SK-N-DZ (cell line): ENCODE measurements at regions not wholly inside any gene's neighbourhood (a gene's known extent, or its start where the extent isn't known, plus 50 kb on each side); places are given as distances from the start of the nearest gene placed in this dataset.
"Not testable (repeated sequence)": the region's sequence is repeated elsewhere in the genome, so short reads cannot be mapped to it uniquely, and the experiment has no call there.

Source experiments
- DNase-seq: peaks from one replicate; pipeline ENCODE4 v3.0.0-alpha.2; 2015; ENCODE audit warnings: low spot score

- DNase-seq, result peak; percentile 5
Observed at GRCh38 chr19:28118235-28118634, 1094.7 kb downstream of the UQCRFS1 start.

GRCh38 chr19:28117143-28117542 is 1095.8 kb downstream of the UQCRFS1 start:
- no peak for DNase-seq

DNA sequence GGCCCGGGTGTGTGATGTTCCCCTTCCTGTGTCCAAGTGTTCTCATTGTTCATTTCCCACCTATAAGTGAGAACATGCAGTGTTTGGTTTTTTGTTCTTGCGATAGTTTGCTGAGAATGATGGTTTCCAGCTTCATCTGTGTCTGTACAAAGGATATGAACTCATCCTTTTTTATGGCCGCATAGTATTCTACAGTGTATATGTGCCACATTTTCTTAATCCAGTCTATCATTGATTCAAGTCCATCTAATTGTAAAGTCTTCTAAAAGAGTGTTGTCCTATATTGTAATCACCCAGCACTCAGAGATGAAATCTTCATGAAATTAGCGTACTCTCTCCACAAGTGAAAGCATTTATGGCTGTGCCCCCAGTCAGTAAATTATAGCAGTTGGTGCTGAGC is 1096.6 kb downstream of the UQCRFS1 start:
- DNase-seq, result not testable (repeated sequence)

GRCh38 chr19:28103921-28104320 is 1109.0 kb downstream of the UQCRFS1 start:
- no peak for DNase-seq

GRCh38 chr19:28084659-28085157 is 1128.2 kb downstream of the UQCRFS1 start:
- DNase-seq, result not testable (repeated sequence)

DNA sequence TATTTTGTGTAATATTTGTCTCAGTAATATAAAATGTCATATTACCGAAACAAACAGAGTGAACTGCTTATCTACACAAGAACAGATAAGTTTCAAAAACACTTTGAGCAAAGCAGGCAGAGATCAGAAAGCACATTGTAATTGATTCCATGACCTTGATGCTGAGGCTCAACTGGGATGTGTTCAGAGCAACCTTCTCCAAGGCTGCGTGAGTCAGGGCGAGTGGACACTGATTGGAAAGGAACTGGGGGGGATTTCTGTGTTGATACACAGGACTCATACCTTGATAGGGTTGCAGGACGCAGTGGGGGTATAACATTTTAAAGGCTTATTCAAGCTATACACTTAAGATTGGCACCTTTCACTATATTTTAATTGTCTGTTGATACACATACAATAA is 1136.3 kb downstream of the UQCRFS1 start:
- no peak for DNase-seq

- no peak for DNase-seq
Observed at GRCh38 chr19:28075229-28075628, 1137.7 kb downstream of the UQCRFS1 start.

DNA sequence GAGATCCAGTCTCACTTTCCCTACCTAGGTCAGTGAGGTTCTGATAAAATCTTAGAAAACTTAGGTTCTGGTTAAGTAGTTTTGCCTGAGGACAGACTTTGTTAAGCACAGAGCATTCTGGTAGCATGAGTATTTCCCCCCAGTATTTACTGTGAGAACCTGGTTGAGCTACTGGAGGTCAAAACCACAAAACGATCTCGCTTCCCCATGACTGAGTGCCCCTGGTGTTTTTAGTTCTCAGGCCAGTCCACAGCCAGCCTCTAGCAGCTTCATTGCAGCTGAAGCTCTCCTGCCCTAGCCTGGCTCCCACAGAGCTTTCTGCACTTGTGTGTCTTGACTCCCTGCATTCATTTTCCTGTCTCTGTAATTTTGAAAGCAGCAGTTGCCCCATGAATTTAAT is 1138.2 kb downstream of the UQCRFS1 start:
- no peak for DNase-seq

GRCh38 chr19:28067882-28068281 is 1145.1 kb downstream of the UQCRFS1 start:
- no peak for DNase-seq

DNA sequence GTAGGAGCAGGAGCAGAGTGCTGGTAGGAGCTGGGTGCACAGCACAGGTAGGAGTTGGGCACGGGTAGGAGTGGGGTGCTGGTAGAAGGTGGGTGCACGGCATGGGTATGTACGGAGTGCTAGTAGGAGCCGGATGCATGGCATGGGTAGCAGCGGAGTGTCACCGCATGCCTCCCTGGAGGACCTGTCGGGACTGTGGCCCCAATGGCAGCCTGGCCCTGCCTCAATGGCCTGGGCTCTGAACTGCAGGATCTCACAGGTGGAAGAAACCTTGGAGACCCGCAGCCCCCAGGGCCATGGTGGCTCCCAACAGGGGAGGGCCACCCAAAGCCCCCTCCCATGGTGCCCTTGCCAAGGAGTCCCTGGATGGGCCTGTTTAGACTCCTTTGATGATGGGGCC is 1146.0 kb downstream of the UQCRFS1 start:
- no peak for DNase-seq

DNA sequence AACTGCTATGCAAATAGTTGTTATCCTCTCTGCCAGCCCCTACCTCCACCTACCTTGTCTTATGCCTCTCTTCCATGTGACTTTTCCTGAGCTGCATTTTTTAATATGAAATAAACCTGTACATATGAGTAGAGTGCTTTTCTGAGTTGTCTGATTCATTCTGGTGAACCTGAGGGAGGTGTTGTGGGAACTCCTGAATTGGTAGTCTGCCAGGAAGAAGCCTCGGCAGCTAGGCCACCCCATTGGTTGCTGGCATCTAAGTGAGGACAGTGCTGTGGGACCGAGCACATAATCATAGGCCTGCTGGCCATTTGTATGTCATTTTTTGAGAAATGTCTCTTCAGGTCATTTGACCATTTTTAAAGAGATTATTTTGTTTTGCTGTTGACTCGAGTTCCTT is 1146.8 kb downstream of the UQCRFS1 start:
- no peak for DNase-seq

- no peak for DNase-seq
Observed at GRCh38 chr19:28065026-28065425, 1147.9 kb downstream of the UQCRFS1 start.

DNA sequence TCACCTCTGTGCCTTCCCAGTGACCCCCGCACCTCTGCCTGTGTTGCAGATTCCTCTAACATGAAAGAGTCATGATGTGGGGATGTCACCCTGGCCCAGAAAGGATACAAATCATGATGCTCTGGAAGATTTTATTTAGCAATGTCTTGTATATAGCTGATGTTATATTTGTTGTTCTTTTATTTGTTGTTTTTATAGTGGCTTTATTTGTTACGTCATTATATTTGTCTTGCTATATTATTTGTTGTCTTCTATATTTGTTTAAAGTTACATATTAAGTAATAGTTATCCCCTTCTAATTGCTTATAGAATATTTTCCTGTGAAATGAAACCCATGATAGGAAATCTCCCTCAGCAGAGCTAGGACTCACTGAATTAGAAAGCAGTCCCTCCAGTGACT is 1149.2 kb downstream of the UQCRFS1 start:
- DNase-seq, result no peak

- DNase-seq, result no peak
Observed at GRCh38 chr19:28061111-28061510, 1151.8 kb downstream of the UQCRFS1 start.

GRCh38 chr19:28057026-28057425 is 1155.9 kb downstream of the UQCRFS1 start:
- not testable (repeated sequence) for DNase-seq

GRCh38 chr19:28051047-28051446 is 1161.9 kb downstream of the UQCRFS1 start:
- no peak for DNase-seq

- no peak for DNase-seq
Observed at GRCh38 chr19:28049875-28050274, 1163.1 kb downstream of the UQCRFS1 start.

GRCh38 chr19:28046932-28047331 is 1166.0 kb downstream of the UQCRFS1 start:
- no peak for DNase-seq

- DNase-seq, result no peak
Observed at GRCh38 chr19:28045621-28046020, 1167.3 kb downstream of the UQCRFS1 start.

DNA sequence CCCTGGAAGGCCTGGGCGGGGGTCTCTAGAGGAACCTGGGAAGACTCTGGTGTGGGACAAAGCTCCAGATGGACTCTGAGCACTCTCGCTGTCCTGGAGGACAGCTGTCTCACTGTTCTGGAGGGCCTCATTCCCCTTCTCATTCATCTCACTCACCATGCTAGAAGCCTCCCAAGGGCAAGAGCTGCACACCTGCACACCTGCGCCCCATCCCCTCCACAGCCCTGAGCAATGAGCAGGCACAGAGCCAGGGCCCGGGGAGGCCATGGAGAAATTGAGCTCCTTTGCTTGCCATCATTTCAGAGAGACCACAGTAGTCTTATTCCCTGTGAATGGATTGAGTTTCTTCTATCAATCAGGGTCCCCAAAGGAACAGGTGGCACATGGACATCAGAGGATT is 1168.5 kb downstream of the UQCRFS1 start:
- DNase-seq, result no peak

DNA sequence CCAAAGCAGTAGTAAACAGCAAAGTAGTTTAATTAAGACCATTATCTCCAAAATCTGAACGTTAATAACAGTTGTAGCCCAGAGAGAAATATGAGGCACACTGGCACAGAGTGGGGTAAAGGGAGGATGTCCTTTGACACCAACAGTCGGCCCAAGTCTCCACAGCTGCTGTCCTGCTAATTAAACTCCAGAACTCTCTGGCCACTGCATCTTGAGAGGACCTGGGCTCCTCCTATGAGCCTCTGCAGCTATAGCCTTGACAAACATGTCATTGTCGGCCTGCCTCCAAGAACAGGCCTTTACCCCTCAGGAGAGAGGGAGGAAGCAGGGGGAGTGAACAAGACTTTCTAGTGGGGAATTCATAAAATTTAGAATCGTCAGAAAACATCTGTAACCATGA is 1170.4 kb downstream of the UQCRFS1 start:
- DNase-seq, result no peak

- no peak for DNase-seq
Observed at GRCh38 chr19:28039677-28040381, 1173.1 kb downstream of the UQCRFS1 start.

DNA sequence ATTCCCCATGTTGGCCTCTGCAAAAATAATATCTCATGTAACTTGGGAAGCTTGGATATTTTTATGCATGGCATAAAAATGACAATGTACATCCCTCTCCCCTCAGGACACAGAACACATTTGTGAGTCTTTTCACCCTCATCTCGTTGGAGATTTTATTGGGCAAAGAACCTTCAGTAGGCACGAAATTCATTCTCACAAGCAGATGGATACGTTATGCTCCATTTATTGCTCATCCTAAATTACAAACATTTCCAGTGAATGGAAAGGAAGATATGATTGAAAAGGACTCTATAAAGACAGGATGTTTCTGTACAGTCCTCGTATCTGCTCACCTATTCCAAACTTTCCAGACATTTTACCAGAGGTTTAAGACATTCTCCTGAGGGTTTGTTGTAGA is 1175.8 kb downstream of the UQCRFS1 start:
- DNase-seq, result no peak

DNA sequence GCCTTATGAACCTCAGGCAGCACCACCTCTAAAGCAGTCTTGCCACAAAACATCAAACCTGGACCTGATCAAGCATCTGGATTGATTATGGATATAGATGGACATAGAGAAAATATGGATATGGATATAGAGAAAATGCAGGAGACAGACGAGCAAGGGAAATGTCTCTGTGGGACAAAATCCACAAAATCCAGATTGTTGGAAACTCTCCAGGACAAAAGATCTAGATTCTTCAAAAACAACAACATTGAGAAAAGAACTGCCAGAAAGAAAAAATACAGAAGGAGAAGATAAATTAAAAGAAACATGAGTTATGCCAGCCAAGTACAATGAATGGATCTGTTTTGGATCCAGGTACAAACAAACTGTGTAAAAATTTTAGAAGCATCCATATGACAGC is 1176.5 kb downstream of the UQCRFS1 start:
- no peak for DNase-seq
